ENCODE measurements at regions not wholly inside any gene's neighbourhood (a gene's known extent, or its start where the extent isn't known, plus 50 kb on each side); places are given as distances from the start of the nearest gene placed in this dataset.
"Not testable (repeated sequence)": the region's sequence is repeated elsewhere in the genome, so short reads cannot be mapped to it uniquely, and the experiment has no call there.

DNA sequence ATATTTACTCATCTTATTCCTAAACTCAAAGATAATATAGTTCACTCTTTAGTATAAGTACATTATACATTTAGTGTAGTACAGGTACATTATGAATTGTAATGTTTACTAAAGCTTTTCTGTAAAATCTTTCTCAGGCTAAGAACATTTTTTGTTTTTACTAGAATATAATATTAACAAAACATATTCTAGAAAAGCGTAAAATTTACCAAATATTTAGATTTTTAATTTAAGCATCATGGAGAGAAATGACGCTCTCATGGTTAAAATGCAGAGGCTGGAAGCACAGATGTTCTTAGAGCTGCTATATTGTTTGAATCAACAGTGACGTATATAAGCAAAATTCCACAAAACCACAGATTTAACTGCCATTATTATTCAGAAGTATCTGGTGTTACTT is 54.7 kb upstream of the NBPF15 start:
- DNase-seq, result not testable (repeated sequence)

GRCh38 chr1:144516906-144517305 is 55.4 kb upstream of the NBPF15 start:
- not testable (repeated sequence) for DNase-seq

- not testable (repeated sequence) for DNase-seq
Observed at GRCh38 chr1:144518439-144518838, 57.0 kb upstream of the NBPF15 start.

DNA sequence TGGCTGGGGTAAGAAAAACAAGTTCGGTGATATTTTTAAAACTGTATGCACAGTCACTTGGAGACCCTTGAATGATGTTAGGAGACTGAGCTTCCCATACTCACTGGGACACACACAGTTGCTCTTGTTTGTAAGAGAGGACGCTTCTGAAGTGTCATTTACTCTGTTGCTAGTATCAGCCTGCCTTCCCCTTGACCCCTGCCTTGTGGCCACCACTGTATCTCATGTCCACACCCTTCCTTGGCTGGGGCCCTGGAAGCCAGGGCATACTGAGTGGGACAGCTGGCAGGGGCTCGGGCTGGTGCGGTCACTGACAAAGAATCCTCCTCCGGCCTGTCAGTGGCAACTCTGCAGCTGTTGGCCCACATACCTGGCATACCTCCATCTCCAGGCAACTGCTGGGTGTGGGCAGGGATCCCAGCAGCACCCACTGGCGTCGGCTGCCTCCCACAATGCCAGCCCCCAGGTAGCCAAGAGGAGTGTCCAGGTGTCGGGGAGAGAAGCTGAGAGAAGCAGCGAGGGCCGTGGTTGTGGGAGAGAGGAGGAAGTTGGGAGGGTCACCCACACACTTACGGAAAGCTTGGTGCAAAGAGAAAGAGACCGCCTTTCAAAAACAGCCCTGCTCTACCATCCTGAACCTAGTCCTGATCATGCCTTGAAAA is 58.2 kb upstream of the NBPF15 start:
- not testable (repeated sequence) for DNase-seq

DNA sequence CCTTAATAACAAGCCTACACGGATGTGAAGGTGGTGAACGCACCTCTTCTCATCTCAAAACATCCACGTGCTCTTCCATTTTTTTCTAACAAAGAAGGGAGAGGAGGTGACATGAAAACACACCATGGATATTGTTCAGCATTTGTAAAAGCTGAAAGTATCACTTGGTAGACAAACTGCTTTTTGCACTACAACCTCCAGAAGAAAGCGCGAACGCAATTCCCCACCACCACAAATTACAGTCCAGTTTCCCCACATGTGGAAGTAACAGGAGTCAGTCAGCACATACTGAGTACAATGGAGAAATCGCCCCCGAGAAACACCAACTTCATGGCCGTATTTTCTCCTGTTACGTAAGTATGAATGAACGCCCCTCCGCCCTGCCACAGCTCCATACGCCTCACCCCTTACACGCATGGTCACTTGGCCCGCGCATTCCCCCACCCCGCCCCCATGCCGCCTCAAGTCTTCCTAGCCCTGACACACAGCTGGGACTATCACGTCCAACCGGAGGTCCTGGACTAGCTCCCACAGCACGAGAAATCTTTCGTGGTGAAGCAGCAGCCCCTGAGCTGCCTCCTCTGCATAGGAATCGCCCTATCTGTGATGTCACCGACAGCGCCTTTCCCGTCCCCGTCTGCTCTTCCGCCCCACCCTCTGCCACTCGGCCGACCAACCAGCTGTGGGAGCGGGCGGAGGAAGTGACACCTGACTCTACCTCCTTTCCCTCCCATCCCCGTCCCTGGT is 62.4 kb upstream of the NBPF15 start:
- peak; percentile 61 for DNase-seq

DNA sequence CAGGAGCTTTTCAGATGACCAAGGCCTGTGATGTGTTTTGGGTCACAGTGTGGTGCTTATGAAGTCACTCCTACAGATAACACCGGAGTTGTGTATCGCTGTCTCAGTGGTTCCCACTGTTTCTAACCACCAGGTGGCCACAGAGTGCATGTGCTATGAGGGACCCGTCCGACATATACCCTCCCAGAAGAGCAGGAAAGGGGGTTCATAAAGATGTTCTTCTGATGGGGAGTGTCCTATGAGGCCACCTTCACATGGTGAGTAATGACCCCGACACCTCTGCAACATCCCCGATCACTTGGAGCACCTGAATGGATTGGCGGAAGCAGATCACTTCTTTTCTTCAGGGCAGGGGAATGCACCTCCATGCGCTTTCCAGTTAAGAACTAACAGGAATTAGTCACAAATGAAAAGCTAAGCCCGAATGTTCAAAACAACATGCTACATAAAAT is 60.5 kb upstream of the PPIAL4F start:
- not testable (repeated sequence) for DNase-seq

GRCh38 chr1:144533480-144533879 is 59.2 kb upstream of the PPIAL4F start:
- DNase-seq, result not testable (repeated sequence)

GRCh38 chr1:144534286-144534685 is 58.4 kb upstream of the PPIAL4F start:
- DNase-seq, result not testable (repeated sequence)

DNA sequence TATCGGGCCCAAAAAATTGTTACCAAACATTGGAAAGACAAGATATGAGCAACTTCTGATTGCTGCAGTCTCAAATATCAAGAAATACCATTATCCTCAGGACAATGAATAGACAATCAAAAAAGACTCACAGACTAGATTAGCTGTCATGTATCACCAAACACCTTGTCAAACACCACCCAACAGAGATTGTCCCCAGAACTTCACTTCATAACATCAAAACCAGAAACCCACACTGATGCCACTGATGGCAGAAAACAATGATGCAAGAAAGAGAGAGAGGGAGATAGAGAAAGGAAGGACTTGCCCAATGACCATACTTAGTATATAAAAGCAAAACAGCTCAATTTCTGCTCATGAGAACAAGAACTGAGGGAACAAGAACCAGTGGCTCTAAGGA is 56.0 kb upstream of the PPIAL4F start:
- not testable (repeated sequence) for DNase-seq

DNA sequence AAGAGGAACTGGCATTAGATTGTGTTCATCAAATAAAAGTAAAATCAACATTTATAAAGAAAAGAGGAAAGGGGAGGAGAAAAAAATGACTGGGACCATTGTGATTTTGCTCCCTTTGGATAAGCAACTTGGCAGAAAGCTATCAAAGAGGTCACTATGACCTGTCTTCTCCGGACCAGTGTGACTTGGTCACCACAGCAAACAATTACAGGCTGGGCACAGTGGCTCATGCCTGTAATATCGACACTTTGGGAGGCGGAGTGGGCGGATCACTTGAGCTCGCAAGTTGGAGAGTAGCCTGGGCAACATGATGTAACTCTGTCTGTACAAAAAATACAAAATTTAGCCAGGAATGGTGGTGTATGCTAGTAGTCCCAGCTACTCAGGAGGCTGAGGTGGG is 55.5 kb upstream of the PPIAL4F start:
- not testable (repeated sequence) for DNase-seq

DNA sequence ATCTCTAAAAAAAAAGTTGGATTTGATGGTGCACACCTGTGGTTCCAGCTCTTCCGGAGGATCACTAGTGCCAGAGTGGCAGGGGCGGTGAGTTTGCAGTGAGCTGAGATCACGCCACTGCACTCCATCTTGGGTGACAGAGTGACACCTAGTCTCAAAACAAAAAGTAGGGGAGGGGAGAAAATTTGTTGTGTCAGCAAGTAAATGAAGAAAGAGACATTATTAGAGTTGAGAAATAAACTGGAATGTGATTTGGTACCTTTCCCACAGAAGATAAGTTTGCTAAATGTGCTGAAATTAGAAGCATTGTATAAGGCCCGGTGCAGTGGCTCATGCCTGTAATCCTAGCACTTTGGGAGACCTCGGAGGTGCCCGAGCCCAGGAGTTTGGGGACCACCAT is 54.0 kb upstream of the PPIAL4F start:
- not testable (repeated sequence) for DNase-seq

DNA sequence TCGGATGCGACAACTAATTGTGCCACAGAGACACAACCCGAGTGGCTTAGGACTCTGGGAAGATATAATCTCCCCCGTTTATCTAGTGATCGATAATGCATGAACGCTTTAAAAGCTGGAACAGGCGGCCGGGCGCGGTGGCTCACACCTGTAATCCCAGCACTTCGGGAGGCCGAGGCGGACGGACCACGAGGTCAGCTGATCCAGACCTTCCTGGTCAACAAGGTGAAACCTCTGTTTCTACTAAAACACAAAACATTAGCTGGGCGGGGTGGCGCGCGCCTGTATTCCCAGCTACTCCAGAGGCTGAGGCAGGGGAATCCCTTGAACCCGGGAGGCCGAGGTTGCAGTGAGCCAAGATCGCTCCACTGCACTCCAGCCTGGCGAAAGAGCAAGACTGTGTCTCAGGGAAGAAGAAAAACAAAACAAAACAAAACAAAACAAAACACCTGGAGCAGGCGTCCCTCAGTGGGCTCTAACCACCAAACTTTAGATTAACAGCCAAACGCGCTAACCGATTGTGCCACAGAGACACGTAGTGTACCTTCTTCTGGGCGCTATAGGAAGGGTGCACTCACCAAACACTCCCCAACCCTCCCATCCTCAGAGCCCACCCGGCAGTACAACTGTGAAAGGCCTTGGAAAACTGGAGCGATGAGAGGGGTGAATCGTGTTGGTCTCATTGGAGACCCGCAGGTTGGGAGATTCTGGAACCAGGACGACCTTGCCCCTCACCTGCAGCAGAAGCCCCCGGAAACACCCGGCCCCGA is 53.3 kb upstream of the PPIAL4F start:
- DNase-seq, result not testable (repeated sequence)
